GM21737 (cell line): ENCODE measurements at regions not wholly inside any gene's neighbourhood (a gene's known extent, or its start where the extent isn't known, plus 50 kb on each side); places are given as distances from the start of the nearest gene placed in this dataset.
"Not testable (repeated sequence)": the region's sequence is repeated elsewhere in the genome, so short reads cannot be mapped to it uniquely, and the experiment has no call there.

Experiments
- ATAC-seq: cut with Tn5 transposase; IDR thresholded peaks from one replicate; pipeline ENCODE4 v1.9.1; 2021; ENCODE audit warnings: mild to moderate bottlenecking, moderate library complexity; ENCODE audit not compliant: unreplicated experiment

DNA sequence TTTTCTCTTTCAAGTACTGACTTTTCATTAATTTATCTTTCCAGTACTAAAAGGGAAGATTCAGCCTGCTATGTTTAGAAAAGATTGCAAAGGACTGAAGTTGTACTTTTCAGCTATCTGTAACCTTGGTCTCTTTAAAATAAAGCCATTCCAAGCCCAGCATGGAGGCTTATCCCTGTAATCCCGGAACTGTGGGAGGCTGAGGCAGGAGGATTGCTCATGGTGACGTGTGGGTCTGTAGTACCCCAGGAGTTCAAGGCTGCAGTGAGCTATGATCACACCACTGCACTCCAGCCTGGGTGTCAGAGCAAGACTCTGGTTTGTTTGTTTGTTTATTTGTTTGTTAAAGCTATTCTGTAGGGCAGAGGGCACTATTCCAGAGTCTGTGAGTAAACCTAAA is 50.6 kb upstream of the TMEM170B start:
- no peak for ATAC-seq

DNA sequence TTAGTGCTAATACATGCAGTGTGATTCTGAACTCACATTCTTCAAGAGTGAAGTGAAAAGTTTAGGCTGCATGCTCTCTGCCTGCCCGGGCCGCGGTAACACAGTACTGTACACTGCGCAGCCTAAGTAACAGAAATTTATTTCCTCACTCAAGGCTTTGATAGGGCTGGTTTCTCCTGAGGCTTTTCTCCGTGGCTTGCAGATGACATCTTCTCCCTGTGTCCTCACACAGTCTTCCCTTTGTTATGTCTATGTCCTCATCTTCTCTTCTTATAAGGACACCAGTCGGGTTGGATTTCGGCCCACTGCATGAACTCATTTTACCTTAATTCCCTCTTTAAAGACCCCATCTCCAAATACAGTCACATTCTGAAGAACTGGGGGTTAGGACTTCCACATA is 51.1 kb upstream of the TMEM170B start:
- ATAC-seq: no peak

- ATAC-seq: no peak
Measured at GRCh38 chr6:11486051-11486450, 51.5 kb upstream of the TMEM170B start.

DNA sequence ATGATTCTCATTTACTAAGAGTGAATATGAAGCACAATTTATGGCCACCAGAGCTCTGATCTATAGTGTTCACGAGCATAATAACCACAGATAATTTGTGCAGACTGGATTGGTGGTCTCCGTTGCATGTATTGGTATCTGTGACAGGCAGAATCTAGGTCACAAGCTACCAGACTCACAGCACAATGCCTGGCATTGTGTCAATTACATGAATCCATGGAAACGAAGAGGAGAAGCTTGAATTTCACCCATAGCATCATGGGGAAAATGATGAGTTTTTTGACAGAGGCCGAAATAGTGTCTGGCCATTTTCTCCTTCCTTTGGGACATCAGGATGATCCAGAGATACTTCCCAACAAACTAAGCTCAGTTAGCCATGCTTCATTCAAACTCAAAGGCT is 52.3 kb upstream of the TMEM170B start:
- ATAC-seq: no peak

GRCh38 chr6:11484441-11484840 is 53.1 kb upstream of the TMEM170B start:
- no peak for ATAC-seq

DNA sequence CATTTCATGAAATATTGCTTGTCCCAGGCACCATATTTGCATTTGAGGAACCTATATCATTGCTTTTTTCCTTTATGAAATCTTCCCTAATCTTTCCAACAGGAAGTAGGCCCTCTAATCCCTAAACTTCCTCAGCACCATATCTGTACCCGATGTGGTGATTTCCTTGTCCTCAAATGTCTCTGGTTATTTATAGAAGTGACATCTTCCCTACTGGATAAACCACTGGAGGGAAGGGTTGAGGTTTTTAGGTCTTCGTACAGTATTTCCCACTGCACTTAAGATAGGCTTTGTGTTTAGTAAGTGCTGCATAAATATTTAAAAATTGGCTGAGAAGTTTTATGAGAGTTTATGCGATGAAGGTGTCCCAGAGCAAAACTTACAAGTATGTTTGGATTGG is 54.9 kb upstream of the TMEM170B start:
- no peak for ATAC-seq

DNA sequence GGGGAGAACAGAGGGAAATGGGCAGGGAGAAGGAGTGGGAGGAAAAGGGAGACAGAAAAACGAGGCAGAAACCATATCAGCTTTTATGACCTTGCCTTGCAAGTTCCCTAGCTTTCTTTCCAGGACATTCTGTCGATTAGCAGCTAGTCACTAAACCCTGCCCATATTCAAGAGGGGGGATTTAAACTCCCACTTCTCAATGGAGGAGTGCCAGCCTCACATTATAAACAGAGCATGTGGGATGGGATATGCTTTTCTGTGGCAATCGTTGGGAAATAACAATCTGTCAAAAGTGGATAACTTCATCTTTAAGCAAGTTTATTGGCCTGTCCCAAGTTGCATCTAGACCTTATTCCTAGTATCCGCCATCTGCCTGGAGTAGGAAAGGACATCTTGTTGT is 57.0 kb upstream of the TMEM170B start:
- ATAC-seq: no peak

GRCh38 chr6:11479296-11479695 is 58.3 kb upstream of the TMEM170B start:
- ATAC-seq: no peak

DNA sequence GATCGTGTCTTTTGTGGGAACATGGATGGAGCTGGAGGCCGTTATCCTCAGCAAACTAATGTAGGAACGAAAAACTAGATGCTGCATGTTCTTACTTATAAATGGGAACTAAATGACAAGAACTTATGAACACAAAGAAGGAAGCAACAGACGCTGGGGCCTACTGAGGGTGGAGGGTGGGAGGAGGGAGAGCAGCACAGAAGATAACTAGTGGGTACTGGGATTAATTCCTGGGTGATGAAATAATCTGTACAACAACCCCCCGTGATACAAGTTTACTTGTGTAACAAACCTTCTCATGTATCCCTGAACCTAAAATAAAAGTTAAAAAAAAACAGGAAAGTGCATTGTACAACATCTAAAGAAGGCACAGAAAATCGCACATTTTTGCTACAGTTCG is 59.0 kb upstream of the TMEM170B start:
- ATAC-seq: no peak

DNA sequence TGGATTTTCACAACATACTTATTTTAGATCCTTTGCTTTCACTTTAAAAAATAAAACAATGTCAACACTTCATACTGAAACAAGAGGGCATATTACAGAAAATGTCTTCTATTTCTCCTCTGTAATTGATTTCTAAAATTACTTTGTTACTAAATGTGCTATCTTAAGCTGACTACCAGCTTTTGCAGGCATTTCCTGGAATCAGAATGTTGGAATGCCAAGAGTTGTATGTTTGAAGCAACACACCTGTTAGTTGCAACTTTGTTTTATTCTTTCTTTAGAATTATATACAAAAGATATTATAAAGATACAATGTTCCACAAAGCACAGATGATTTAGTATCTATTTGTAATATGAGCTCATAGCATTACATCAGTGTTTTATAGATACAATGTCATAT is 62.5 kb upstream of the TMEM170B start:
- ATAC-seq: no peak

- no peak for ATAC-seq
Measured at GRCh38 chr6:11473008-11473740, 64.4 kb upstream of the TMEM170B start.

DNA sequence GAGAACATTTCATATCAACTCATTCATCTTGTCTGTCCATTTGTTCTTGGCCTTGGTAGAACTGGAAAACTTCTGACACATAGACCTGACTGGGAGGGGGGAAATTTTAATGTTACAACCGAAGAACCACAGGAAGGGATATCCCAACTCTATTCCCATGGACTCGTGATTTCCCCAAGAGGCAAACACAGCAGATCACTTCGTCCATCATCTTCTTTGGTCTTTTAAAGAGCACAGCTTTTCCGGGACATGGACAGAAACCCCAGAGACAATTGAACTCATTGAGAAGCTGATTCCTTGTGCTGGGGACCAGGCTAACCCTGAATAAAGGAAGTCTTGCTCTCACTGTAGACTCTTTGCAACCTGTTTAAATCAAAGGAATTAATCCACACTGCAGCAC is 66.3 kb upstream of the TMEM170B start:
- ATAC-seq: no peak

DNA sequence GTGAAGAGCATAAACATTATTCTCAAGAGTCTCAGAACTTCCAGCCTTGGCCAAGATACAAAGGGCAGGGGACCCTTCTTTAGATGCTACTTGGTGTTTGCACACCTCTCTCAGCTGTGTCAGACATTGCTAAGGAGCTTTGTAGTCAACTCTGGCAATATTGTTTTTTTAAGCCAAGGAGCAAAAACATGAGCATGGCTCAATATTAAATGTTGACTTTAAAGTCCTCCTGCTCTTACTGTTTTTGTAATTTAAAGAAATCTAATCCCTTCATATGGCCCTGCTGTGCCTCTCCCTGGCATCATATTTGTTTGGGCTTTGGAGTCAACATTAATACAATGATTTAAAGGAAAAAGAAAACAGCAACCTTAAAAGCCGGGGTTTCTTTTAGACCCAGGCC is 67.9 kb upstream of the TMEM170B start:
- ATAC-seq: no peak

- ATAC-seq: not testable (repeated sequence)
Measured at GRCh38 chr6:11468271-11468670, 69.3 kb upstream of the TMEM170B start.

DNA sequence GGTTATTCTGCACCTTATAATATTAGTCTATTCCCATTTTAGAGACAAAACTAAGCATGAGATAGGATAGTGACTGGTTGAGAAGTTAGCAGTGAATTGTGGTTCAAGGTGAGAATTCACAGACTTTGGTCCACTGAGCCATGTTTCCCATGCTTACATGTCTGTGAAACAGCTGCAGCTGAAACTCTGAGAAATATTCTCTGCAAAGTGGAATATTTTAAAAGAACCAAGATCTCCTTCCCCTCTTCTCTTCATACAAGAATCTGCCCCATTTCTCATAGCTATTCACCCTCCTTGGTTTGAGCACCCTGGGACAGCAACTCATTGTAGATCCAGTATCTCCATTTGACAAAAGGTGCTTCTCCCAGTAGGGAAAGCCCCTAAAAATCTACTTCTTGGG is 70.2 kb upstream of the TMEM170B start:
- ATAC-seq: no peak

GRCh38 chr6:11463398-11463780 is 74.2 kb upstream of the TMEM170B start:
- no peak for ATAC-seq

DNA sequence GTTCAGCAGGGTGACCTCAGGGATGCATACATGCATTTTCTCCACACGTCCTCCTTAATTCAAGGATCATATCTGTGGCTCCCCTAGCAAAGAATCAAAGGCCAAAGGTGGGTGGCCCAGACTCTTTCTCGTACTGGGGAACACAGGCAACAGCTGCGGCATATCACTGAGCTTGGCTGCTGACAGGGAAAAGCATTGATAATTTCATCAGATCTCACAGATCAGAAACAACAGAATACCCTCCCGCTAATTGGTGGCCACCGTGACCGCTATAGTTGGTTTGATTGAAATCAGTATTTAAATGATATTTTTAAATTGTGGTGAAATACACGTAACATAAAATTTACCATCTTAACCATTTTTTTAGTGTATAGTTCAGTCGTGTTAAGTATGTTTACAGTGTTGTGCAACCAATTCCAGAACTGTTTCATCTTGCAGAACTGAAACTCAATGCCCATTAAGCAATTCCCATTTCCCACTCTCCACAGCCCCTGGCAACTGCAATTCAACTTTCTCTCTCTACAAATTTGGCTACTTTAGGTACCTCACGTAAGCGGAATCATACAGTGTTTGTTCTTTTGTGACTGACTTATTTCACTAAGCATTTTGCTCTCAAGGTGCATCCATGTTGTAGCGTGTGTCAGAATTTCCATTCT is 74.7 kb upstream of the TMEM170B start:
- no peak for ATAC-seq

DNA sequence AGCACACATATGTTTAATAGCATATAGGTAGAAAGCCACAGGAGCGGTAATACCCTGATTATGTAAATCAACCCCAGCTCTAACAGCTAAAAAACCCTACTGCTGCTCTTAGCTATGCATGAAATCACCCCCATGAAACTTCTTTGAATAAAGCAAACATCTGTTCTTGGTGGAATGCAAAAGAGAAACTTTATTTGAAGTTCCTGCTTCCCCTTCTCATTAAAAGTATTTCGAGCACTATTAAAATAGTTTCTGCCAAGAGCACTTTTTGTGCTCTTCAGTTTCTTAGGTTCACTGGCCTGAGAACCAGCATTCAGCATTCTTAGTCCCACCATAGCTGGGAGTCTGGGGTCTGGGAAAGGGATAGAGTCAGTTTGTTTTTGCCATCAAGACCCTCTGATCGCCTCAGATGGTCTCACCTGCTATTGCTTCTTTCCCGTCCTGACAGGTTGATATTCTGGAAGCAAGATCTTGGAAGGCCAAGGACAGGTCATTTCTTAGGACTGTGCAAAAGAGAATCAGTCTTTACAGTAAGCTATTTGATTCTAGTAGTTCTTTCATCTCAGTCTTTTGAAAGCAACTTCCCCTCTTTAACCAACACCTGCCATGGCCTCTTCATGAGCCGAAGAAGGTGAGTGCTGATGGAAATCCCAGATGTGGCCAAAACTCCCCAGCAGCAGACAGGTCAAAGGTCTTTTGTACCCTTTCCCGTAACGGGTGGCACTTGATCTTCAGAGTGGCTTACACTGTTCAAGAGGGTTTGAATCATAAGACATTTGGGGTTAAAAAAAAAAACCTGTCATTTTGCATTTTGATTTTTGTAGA is 76.5 kb upstream of the TMEM170B start:
- peak; percentile 64 for ATAC-seq

DNA sequence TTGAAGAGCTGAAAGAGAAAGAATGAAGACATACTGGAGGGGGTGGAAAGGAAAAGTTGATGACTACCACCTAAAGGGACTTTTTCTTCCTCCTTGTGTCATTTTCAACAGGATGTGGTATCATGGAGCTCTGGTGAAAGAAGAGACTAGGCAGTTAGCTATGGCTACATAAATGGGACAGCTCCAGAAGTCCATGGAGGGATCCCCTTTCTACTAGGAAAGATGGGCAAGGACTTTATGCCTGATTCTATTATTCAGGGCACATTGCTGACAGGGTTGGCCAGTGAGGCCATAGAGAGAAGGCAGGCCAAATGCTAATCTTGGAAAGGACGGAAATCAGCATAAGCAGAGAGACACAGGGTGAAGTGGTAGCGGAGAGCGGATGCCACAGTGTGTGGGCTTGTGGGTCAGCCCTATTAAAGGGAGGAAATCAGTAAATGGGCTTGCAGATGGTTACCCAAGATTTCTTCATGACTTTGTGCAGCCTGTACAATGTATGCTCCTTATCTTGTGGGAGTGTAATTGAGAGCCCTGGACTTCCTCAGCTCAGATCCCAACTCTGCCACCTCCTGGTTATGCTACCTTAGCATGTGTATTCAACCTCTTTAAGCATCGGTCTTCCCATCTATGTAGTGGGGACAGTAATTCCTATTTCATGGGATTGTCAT is 77.4 kb upstream of the TMEM170B start:
- peak; percentile 37 for ATAC-seq

GRCh38 chr6:11459079-11459610 is 78.4 kb upstream of the TMEM170B start:
- ATAC-seq: peak; percentile 52

- ATAC-seq: no peak
Measured at GRCh38 chr6:11458509-11458908, 79.0 kb upstream of the TMEM170B start.
